ENCODE measurements at regions not wholly inside any gene's neighbourhood (a gene's known extent, or its start where the extent isn't known, plus 50 kb on each side); places are given as distances from the start of the nearest gene placed in this dataset.

DNA sequence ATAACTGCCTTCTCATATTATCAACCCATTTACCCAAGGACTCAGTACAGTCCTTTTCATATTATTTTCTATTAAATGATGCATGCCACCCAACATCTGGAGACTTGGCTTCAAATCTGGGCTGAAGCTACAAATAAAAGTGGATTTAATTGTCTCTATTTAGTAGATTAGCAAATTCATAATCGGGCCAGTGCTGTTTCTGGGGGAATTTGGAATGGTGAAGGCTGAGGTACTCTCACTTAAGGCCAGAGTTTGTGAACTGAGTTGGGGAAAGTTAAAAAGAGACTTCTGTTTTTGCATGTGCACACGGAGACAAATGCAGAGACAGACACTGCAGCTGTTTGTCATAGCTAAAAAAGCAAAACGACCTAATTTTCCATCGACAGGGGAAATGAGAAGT, 100.9 kb downstream of the PFDN4 start:
- Histone ChIP-seq H3K27me3 (ENCODE audit: control insufficient read depth, insufficient read depth, low read length) (no peaks in the 10 kb centered on the region), H3K9me3 (ENCODE audit: control insufficient read depth, insufficient read depth, low read length) (no peaks in the 10 kb centered on the region), H3K4me3 (ENCODE audit: low read depth, low read length) (no peak overlapping the region), H3K27ac (ENCODE audit: low read depth, low read length) (no peak overlapping the region)
- TF ChIP-seq, protein P1, sequence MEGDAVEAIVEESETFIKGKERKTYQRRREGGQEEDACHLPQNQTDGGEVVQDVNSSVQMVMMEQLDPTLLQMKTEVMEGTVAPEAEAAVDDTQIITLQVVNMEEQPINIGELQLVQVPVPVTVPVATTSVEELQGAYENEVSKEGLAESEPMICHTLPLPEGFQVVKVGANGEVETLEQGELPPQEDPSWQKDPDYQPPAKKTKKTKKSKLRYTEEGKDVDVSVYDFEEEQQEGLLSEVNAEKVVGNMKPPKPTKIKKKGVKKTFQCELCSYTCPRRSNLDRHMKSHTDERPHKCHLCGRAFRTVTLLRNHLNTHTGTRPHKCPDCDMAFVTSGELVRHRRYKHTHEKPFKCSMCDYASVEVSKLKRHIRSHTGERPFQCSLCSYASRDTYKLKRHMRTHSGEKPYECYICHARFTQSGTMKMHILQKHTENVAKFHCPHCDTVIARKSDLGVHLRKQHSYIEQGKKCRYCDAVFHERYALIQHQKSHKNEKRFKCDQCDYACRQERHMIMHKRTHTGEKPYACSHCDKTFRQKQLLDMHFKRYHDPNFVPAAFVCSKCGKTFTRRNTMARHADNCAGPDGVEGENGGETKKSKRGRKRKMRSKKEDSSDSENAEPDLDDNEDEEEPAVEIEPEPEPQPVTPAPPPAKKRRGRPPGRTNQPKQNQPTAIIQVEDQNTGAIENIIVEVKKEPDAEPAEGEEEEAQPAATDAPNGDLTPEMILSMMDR (IDR thresholded peaks at IDR 0.05; ENCODE audit: low read depth, low read length) = no peak
- ChIA-PET POLR2A (no interaction called here), CTCF (no interaction called here)
- no peak for DNase-seq (ENCODE audit: low read depth, low spot score)

DNA sequence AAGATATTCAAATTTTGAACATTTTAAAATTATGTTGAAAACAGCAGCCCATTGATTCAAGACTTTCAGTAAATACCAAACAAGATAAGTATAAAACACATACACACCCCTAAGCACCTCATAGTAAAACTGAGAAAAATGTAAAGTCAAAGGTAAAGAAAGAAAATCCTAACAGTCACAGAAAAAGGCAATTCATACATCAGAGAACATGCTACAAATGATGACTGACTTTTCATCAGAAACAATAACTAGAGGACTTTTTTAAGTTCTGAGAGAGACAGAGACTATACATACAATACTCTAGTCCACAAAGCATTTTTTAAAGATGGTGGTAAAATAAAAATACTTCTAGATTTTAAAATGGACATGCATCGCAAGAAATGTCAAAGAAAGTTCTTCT, 111.0 kb downstream of the PFDN4 start:
- Histone ChIP-seq H3K4me3 (ENCODE audit: low read depth, low read length) (no peak overlapping the region), H3K27ac (ENCODE audit: low read depth, low read length) (no peak overlapping the region), H3K27me3 (ENCODE audit: control insufficient read depth, insufficient read depth, low read length) (no peaks in the 10 kb centered on the region), H3K9me3 (ENCODE audit: control insufficient read depth, insufficient read depth, low read length) (no peaks in the 10 kb centered on the region)
- DNase-seq (ENCODE audit: low read depth, low spot score) = no peak
- CTCF ChIA-PET = interaction anchor here (0.6 kb wide), 1 partner anchor 363 kb away, joined by 4 read pairs; no protein-coding TSS in a partner anchor
- POLR2A ChIA-PET = no interaction called here
- TF ChIP-seq, protein P1 (IDR thresholded peaks at IDR 0.05; ENCODE audit: low read depth, low read length) = no peak

DNA sequence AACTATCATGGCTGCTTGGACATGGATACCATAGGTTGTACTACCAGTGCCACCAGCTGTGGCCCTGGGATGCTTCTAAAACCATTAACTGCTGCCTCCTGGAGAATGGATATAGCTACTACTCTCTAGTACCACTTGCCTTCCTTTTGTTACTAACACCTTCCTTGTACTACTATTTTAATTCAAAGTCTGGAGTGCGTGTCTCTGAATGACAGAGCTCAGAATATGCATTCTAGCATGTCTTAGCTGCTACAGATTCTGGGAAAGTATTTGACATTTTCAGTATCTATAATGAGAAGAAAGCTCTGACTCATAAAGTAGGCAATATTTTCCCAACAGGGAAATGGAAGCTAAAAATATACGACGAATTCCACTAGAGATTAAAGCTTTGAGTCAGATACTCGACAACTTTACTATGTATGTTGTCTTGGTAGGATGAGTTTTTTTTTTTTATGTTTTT, 112.3 kb downstream of the PFDN4 start:
- CTCF ChIA-PET = no interaction called here
- H3K27ac ChIP-seq (ENCODE audit: low read depth, low read length) = no peak overlapping the region
- H3K9me3 ChIP-seq (ENCODE audit: control insufficient read depth, insufficient read depth, low read length) = no peaks in the 10 kb centered on the region
- H3K27me3 ChIP-seq (ENCODE audit: control insufficient read depth, insufficient read depth, low read length) = no peaks in the 10 kb centered on the region
- TF ChIP-seq, protein P1 (IDR thresholded peaks at IDR 0.05; ENCODE audit: low read depth, low read length) = no peak
- POLR2A ChIA-PET = no interaction called here
- no peak overlapping the region for H3K4me3 ChIP-seq (ENCODE audit: low read depth, low read length)
- no peak for DNase-seq (ENCODE audit: low read depth, low spot score)

DNA sequence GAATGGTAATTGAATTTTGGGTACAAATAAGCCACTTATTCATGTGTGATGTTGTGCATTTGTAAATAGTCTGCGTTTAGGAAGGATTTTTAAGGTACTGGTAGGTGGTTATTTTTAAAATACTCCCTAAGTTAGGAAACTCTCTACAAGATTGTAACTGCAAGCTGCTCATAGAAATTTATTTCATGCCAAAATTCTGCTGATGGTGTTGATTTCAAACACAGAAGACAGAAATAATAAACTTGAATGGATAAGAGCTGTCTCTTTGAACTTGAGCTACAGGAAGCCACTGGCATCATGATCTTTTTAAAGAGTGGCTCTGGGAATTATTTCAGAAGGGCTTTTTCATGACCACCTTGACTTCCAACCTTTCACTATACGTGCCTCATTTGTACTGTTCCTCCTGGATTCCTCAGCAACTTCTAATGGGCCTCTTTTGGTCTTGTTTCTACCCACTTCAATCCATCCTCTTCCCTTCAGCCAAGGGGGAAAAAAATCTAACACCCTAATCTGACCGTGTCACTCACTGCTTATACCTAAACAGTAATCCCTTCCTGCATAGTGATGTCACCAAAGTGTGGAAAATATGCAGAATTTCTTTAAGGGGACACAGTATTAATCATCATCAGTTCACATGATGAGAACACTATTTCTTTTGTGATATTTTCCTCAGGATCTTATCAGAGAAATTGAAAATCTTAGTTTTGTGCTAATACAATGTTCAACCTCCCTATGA, 113.6 kb downstream of the PFDN4 start:
- H3K27ac ChIP-seq (ENCODE audit: low read depth, low read length) = no peak overlapping the region
- ChIA-PET POLR2A (no interaction called here), CTCF (no interaction called here)
- no peaks in the 10 kb centered on the region for H3K9me3 ChIP-seq (ENCODE audit: control insufficient read depth, insufficient read depth, low read length)
- no peaks in the 10 kb centered on the region for H3K27me3 ChIP-seq (ENCODE audit: control insufficient read depth, insufficient read depth, low read length)
- no peak for DNase-seq (ENCODE audit: low read depth, low spot score)
- TF ChIP-seq, protein P1 (IDR thresholded peaks at IDR 0.05; ENCODE audit: low read depth, low read length) = no peak
- H3K4me3 ChIP-seq (ENCODE audit: low read depth, low read length) = no peak overlapping the region

DNA sequence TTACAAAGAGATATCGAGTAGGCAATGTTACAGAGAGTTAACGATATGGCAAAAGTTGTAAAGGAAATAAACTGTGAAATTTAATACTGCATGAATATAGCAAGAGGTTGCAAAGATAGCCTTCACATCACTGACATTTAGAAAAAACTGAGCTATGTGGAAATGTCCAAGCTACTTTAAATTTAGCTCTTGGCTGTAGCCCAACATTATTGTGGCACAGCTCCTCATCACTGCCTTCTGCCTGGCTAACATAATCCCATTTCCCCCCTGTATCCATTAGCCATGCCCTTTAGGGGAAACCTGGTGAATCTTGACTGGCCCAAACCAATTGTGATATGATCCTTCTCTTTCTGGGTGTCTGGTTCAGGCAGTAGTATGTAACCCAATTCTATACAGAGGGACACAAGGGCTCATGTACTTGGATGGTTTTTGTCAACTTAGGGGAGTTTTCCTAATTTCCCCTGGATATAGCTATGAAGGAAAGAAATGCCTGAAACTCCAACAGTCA, 115.4 kb downstream of the PFDN4 start:
- H3K27me3 ChIP-seq (ENCODE audit: control insufficient read depth, insufficient read depth, low read length) = no peaks in the 10 kb centered on the region
- no peak overlapping the region for H3K27ac ChIP-seq (ENCODE audit: low read depth, low read length)
- TF ChIP-seq, protein P1 (IDR thresholded peaks at IDR 0.05; ENCODE audit: low read depth, low read length) = no peak
- POLR2A ChIA-PET = no interaction called here
- CTCF ChIA-PET = no interaction called here
- no peak overlapping the region for H3K4me3 ChIP-seq (ENCODE audit: low read depth, low read length)
- no peak for DNase-seq (ENCODE audit: low read depth, low spot score)
- no peaks in the 10 kb centered on the region for H3K9me3 ChIP-seq (ENCODE audit: control insufficient read depth, insufficient read depth, low read length)

Data from AG04450 (cell line).